ENCODE measurements at regions not wholly inside any gene's neighbourhood (a gene's known extent, or its start where the extent isn't known, plus 50 kb on each side); places are given as distances from the start of the nearest gene placed in this dataset.

- TF ChIP-seq CEBPB (IDR thresholded peaks at IDR 0.05; ENCODE audit: borderline replicate concordance, low read depth, low read length) (no peak), PPARG (CRISPR knock-in tag; conservative IDR thresholded peaks at IDR 0.05) (no peak), NBN (conservative IDR thresholded peaks at IDR 0.05) (no peak), RXRA (CRISPR knock-in tag; IDR thresholded peaks at IDR 0.05) (no peak), ATF1 (CRISPR knock-in tag; IDR thresholded peaks at IDR 0.05) (no peak), THAP7 (CRISPR knock-in tag; IDR thresholded peaks at IDR 0.05) (peak; percentile 59; the same call in 1 of the 2 replicates), KMT2A (CRISPR knock-in tag; IDR thresholded peaks at IDR 0.05) (no peak), TGIF2 (CRISPR knock-in tag; IDR thresholded peaks at IDR 0.05) (no peak), YEATS4 (CRISPR knock-in tag; IDR thresholded peaks at IDR 0.05; ENCODE audit: borderline replicate concordance) (0 out of 2 replicates have a peak, but pooled peaks have one; percentile 23), ZNF12 (CRISPR knock-in tag; IDR thresholded peaks at IDR 0.05) (no peak), ATF7 (IDR thresholded peaks at IDR 0.05) (no peak), ATF7 (CRISPR knock-in tag; IDR thresholded peaks at IDR 0.05) (no peak), XRCC5 (optimal IDR thresholded peaks at IDR 0.05; ENCODE audit: low read length) (peak; percentile 31), FOXA1 (IDR thresholded peaks at IDR 0.05) (no peak), FOXA1 (CRISPR knock-in tag; IDR thresholded peaks at IDR 0.05) (peak; percentile 89), HNF4G (IDR thresholded peaks at IDR 0.05; ENCODE audit: borderline replicate concordance, low read depth, low read length) (peak; percentile 27; the same call in 1 of the 2 replicates), HNF4G (CRISPR knock-in tag; IDR thresholded peaks at IDR 0.05; ENCODE audit: borderline replicate concordance, low read depth) (no peak), KAT8 (CRISPR knock-in tag; IDR thresholded peaks at IDR 0.05) (peak; percentile 55; the same call in 1 of the 2 replicates), ZNF451 (CRISPR knock-in tag; IDR thresholded peaks at IDR 0.05) (no peak)
- TF ChIP-seq, protein P1, sequence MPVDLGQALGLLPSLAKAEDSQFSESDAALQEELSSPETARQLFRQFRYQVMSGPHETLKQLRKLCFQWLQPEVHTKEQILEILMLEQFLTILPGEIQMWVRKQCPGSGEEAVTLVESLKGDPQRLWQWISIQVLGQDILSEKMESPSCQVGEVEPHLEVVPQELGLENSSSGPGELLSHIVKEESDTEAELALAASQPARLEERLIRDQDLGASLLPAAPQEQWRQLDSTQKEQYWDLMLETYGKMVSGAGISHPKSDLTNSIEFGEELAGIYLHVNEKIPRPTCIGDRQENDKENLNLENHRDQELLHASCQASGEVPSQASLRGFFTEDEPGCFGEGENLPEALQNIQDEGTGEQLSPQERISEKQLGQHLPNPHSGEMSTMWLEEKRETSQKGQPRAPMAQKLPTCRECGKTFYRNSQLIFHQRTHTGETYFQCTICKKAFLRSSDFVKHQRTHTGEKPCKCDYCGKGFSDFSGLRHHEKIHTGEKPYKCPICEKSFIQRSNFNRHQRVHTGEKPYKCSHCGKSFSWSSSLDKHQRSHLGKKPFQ (CRISPR knock-in tag; IDR thresholded peaks at IDR 0.05; ENCODE audit: insufficient replicate concordance) = no peak
- TF ChIP-seq, protein P2, sequence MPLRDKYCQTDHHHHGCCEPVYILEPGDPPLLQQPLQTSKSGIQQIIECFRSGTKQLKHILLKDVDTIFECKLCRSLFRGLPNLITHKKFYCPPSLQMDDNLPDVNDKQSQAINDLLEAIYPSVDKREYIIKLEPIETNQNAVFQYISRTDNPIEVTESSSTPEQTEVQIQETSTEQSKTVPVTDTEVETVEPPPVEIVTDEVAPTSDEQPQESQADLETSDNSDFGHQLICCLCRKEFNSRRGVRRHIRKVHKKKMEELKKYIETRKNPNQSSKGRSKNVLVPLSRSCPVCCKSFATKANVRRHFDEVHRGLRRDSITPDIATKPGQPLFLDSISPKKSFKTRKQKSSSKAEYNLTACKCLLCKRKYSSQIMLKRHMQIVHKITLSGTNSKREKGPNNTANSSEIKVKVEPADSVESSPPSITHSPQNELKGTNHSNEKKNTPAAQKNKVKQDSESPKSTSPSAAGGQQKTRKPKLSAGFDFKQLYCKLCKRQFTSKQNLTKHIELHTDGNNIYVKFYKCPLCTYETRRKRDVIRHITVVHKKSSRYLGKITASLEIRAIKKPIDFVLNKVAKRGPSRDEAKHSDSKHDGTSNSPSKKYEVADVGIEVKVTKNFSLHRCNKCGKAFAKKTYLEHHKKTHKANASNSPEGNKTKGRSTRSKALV (CRISPR knock-in tag; IDR thresholded peaks at IDR 0.05) = 0 out of 2 replicates have a peak, but pooled peaks have one; percentile 21
- TF ChIP-seq, protein P3, sequence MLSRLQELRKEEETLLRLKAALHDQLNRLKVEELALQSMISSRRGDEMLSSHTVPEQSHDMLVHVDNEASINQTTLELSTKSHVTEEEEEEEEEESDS (CRISPR knock-in tag; IDR thresholded peaks at IDR 0.05; ENCODE audit: borderline replicate concordance) = no peak
- TF ChIP-seq, protein P4, sequence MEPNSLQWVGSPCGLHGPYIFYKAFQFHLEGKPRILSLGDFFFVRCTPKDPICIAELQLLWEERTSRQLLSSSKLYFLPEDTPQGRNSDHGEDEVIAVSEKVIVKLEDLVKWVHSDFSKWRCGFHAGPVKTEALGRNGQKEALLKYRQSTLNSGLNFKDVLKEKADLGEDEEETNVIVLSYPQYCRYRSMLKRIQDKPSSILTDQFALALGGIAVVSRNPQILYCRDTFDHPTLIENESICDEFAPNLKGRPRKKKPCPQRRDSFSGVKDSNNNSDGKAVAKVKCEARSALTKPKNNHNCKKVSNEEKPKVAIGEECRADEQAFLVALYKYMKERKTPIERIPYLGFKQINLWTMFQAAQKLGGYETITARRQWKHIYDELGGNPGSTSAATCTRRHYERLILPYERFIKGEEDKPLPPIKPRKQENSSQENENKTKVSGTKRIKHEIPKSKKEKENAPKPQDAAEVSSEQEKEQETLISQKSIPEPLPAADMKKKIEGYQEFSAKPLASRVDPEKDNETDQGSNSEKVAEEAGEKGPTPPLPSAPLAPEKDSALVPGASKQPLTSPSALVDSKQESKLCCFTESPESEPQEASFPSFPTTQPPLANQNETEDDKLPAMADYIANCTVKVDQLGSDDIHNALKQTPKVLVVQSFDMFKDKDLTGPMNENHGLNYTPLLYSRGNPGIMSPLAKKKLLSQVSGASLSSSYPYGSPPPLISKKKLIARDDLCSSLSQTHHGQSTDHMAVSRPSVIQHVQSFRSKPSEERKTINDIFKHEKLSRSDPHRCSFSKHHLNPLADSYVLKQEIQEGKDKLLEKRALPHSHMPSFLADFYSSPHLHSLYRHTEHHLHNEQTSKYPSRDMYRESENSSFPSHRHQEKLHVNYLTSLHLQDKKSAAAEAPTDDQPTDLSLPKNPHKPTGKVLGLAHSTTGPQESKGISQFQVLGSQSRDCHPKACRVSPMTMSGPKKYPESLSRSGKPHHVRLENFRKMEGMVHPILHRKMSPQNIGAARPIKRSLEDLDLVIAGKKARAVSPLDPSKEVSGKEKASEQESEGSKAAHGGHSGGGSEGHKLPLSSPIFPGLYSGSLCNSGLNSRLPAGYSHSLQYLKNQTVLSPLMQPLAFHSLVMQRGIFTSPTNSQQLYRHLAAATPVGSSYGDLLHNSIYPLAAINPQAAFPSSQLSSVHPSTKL (CRISPR knock-in tag; IDR thresholded peaks at IDR 0.05) = peak; percentile 49; the same call in 1 of the 2 replicates
Measured at GRCh38 chr2:19020144-19021099, 338.0 kb downstream of the OSR1 start (continued).
